ENCODE measurements at regions not wholly inside any gene's neighbourhood (a gene's known extent, or its start where the extent isn't known, plus 50 kb on each side); places are given as distances from the start of the nearest gene placed in this dataset.

GRCh38 chr5:124606543-124606942 is 139.9 kb downstream of the ZNF608 start:
- BruUV-seq (replicated peaks): no TSS peak
- CTCF ChIA-PET: interaction anchor here (1.2 kb wide), 1 partner anchor 10 kb away, joined by 3 read pairs; no protein-coding TSS in a partner anchor
- intact Hi-C loops (cut with micrococcal nuclease; ENCODE audit: unreplicated experiment): no loop called here
- Mint-ChIP-seq H3K36me3 (ENCODE audit: insufficient read depth, unreplicated experiment) (no peaks in the 10 kb centered on the region), H3K4me3 (ENCODE audit: low read depth, unreplicated experiment) (no peak overlapping the region), H3K9me3 (ENCODE audit: low read depth, unreplicated experiment) (peaks cover 7% of the 10 kb centered on the region), H3K27ac (ENCODE audit: unreplicated experiment) (no peak overlapping the region), H3K27me3 (ENCODE audit: unreplicated experiment) (no peaks in the 10 kb centered on the region), H3K4me1 (ENCODE audit: low read depth, unreplicated experiment) (peaks cover 13% of the 10 kb centered on the region)
- DNase-seq: no peak
- TF ChIP-seq, protein P1, sequence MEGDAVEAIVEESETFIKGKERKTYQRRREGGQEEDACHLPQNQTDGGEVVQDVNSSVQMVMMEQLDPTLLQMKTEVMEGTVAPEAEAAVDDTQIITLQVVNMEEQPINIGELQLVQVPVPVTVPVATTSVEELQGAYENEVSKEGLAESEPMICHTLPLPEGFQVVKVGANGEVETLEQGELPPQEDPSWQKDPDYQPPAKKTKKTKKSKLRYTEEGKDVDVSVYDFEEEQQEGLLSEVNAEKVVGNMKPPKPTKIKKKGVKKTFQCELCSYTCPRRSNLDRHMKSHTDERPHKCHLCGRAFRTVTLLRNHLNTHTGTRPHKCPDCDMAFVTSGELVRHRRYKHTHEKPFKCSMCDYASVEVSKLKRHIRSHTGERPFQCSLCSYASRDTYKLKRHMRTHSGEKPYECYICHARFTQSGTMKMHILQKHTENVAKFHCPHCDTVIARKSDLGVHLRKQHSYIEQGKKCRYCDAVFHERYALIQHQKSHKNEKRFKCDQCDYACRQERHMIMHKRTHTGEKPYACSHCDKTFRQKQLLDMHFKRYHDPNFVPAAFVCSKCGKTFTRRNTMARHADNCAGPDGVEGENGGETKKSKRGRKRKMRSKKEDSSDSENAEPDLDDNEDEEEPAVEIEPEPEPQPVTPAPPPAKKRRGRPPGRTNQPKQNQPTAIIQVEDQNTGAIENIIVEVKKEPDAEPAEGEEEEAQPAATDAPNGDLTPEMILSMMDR (IDR thresholded peaks at IDR 0.05; ENCODE audit: unreplicated experiment): no peak

DNA sequence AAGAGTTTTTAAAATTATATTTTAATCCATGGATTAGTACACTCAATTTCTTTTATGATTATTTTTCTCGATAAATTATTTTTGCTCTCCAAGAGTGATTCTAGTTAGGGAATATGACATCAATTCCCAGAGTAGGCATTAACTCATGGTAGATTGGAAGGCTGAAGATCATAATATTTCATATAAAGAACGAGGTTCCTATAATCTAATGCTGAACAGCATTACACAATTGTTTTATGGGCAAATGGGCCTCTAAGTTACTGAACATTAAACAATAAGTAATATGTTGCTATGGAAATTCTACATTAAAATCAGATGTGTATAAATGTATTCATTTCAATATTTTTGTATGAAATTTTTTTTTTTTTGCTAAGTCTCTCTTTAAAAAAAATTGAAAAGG is 140.3 kb downstream of the ZNF608 start:
- CTCF ChIA-PET: interaction anchor here (1.2 kb wide), 1 partner anchor 10 kb away, joined by 3 read pairs; no protein-coding TSS in a partner anchor
- peaks cover 13% of the 10 kb centered on the region for H3K4me1 Mint-ChIP-seq (ENCODE audit: low read depth, unreplicated experiment)
- H3K9me3 Mint-ChIP-seq (ENCODE audit: low read depth, unreplicated experiment): peaks cover 7% of the 10 kb centered on the region
- no peak for DNase-seq
- intact Hi-C loops (cut with micrococcal nuclease; ENCODE audit: unreplicated experiment): no loop called here
- H3K27ac Mint-ChIP-seq (ENCODE audit: unreplicated experiment): no peak overlapping the region
- TF ChIP-seq, protein P1 (IDR thresholded peaks at IDR 0.05; ENCODE audit: unreplicated experiment): no peak
- no peaks in the 10 kb centered on the region for H3K36me3 Mint-ChIP-seq (ENCODE audit: insufficient read depth, unreplicated experiment)
- H3K4me3 Mint-ChIP-seq (ENCODE audit: low read depth, unreplicated experiment): no peak overlapping the region
- no peaks in the 10 kb centered on the region for H3K27me3 Mint-ChIP-seq (ENCODE audit: unreplicated experiment)
- BruUV-seq (replicated peaks): no TSS peak

DNA sequence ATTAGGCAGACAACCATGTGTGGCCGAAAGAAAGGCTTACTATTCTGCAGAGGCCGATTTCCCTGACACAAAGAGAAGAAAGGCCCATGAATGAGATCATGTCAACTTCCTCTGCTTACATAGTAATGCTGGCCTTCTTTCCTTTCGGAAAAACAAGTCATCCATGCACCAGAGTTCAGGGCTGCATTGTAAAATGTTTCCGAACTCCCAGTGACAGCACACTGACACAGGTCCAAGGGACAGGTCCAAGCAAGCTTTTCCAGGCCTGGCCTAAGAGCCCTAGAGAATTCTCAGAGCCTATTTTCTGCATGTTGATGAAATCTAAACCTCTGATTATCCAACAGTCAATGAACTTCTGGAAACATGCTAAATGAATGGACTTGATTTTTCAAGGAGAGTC is 140.9 kb downstream of the ZNF608 start:
- H3K4me1 Mint-ChIP-seq (ENCODE audit: low read depth, unreplicated experiment): peaks cover 13% of the 10 kb centered on the region
- no TSS peak for BruUV-seq (replicated peaks)
- H3K4me3 Mint-ChIP-seq (ENCODE audit: low read depth, unreplicated experiment): no peak overlapping the region
- CTCF ChIA-PET: no interaction called here
- no peak for DNase-seq
- H3K36me3 Mint-ChIP-seq (ENCODE audit: insufficient read depth, unreplicated experiment): no peaks in the 10 kb centered on the region
- peaks cover 7% of the 10 kb centered on the region for H3K9me3 Mint-ChIP-seq (ENCODE audit: low read depth, unreplicated experiment)
- intact Hi-C loops (cut with micrococcal nuclease; ENCODE audit: unreplicated experiment): no loop called here
- TF ChIP-seq, protein P1 (IDR thresholded peaks at IDR 0.05; ENCODE audit: unreplicated experiment): no peak
- H3K27me3 Mint-ChIP-seq (ENCODE audit: unreplicated experiment): no peaks in the 10 kb centered on the region
- no peak overlapping the region for H3K27ac Mint-ChIP-seq (ENCODE audit: unreplicated experiment)

GRCh38 chr5:124604419-124604818 is 142.0 kb downstream of the ZNF608 start:
- H3K4me1 Mint-ChIP-seq (ENCODE audit: low read depth, unreplicated experiment): peaks cover 23% of the 10 kb centered on the region
- H3K4me3 Mint-ChIP-seq (ENCODE audit: low read depth, unreplicated experiment): no peak overlapping the region
- peaks cover 3% of the 10 kb centered on the region for H3K9me3 Mint-ChIP-seq (ENCODE audit: low read depth, unreplicated experiment)
- no TSS peak for BruUV-seq (replicated peaks)
- no peaks in the 10 kb centered on the region for H3K36me3 Mint-ChIP-seq (ENCODE audit: insufficient read depth, unreplicated experiment)
- CTCF ChIA-PET: no interaction called here
- DNase-seq: no peak
- intact Hi-C loops (cut with micrococcal nuclease; ENCODE audit: unreplicated experiment): no loop called here
- H3K27ac Mint-ChIP-seq (ENCODE audit: unreplicated experiment): no peak overlapping the region
- H3K27me3 Mint-ChIP-seq (ENCODE audit: unreplicated experiment): no peaks in the 10 kb centered on the region
- TF ChIP-seq, protein P1 (IDR thresholded peaks at IDR 0.05; ENCODE audit: unreplicated experiment): no peak
